ENCODE measurements at regions not wholly inside any gene's neighbourhood (a gene's known extent, or its start where the extent isn't known, plus 50 kb on each side); places are given as distances from the start of the nearest gene placed in this dataset.

DNA sequence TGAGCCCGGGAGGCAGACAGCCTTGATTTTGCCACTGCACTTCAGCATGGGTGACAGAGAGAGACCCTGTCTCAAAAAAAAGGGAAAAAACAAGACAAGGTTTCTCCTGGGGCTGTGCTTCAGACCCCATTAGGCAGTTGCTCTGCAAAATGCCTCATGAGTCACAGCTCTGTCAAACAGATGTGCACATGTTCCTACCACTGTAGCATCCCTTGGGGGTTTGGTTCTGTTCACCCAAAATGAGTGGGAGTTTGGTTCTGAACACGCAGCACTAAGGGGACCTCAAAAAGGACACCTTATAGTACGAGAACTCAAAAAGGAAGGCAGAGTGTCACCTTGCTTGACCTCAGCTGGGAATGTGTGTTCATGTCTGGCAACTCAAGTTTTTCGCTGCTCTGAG, 134.9 kb downstream of the RPIA start:
- TF ChIP-seq, protein P1, sequence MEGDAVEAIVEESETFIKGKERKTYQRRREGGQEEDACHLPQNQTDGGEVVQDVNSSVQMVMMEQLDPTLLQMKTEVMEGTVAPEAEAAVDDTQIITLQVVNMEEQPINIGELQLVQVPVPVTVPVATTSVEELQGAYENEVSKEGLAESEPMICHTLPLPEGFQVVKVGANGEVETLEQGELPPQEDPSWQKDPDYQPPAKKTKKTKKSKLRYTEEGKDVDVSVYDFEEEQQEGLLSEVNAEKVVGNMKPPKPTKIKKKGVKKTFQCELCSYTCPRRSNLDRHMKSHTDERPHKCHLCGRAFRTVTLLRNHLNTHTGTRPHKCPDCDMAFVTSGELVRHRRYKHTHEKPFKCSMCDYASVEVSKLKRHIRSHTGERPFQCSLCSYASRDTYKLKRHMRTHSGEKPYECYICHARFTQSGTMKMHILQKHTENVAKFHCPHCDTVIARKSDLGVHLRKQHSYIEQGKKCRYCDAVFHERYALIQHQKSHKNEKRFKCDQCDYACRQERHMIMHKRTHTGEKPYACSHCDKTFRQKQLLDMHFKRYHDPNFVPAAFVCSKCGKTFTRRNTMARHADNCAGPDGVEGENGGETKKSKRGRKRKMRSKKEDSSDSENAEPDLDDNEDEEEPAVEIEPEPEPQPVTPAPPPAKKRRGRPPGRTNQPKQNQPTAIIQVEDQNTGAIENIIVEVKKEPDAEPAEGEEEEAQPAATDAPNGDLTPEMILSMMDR (conservative IDR thresholded peaks at IDR 0.05; ENCODE audit: low read length) = no peak
- TF ChIP-seq EZH2phosphoT487 (IDR thresholded peaks at IDR 0.05; ENCODE audit: borderline replicate concordance, low read depth, low read length) = no peak

Data from OCI-LY7 (cell line).